ENCODE measurements at regions not wholly inside any gene's neighbourhood (a gene's known extent, or its start where the extent isn't known, plus 50 kb on each side); places are given as distances from the start of the nearest gene placed in this dataset.

DNA sequence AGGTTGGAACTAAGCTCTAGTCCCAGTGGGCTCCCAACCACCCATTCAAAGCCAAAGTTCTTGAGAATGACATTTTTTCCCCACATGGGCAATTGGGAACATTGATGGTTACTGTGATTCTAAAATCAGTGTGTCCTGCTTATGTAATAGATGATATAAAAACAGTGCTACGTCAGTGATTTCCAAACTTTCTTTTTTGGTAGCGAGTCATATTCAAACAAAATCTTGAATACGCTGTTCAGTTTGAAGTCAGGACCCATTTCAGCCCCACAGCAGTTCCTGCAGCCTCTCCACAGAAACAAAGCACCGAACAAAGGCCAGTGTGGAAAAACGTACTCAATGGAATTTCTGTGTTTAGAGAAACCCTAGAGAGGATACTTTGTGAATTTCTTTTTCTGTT lies 170.0 kb upstream of the OLIG3 start:
- no CpG with 5 or more reads among the region's 5 CpGs for WGBS (ENCODE audit: extremely low coverage, insufficient coverage, low lambda C conversion rate)
- Histone ChIP-seq H3K23ac (ENCODE audit: low read length) (no peak overlapping the region), H3K4me2 (ENCODE audit: low read length) (no peak overlapping the region), H3K36me3 (ENCODE audit: control insufficient read depth, insufficient read depth, low read length) (no peaks in the 10 kb centered on the region), H2BK15ac (replicated peaks; ENCODE audit: low read depth) (no peak overlapping the region), H3K4me1 (ENCODE audit: control insufficient read depth, low read depth, low read length) (no peaks in the 10 kb centered on the region), H3K27me3 (ENCODE audit: insufficient read depth, low read length, poor library complexity) (no peaks in the 10 kb centered on the region), H3K4me3 (ENCODE audit: low read length) (no peak overlapping the region), H2BK120ac (ENCODE audit: low read depth, low read length) (no peak overlapping the region), H3K18ac (ENCODE audit: low read length) (no peak overlapping the region), H3K27ac (ENCODE audit: low read depth, low read length) (no peak overlapping the region), H2AK5ac (ENCODE audit: low read length) (no peak overlapping the region), H2BK5ac (ENCODE audit: low read length) (no peak overlapping the region), H3K79me2 (ENCODE audit: control insufficient read depth, insufficient read depth, low read length) (no peaks in the 10 kb centered on the region), H3K9ac (ENCODE audit: low read length) (no peak overlapping the region), H4K5ac (ENCODE audit: low read length) (no peak overlapping the region), H3K79me1 (ENCODE audit: low read length) (no peaks in the 10 kb centered on the region), H4K8ac (ENCODE audit: low read depth, low read length) (no peak overlapping the region), H3K4ac (ENCODE audit: low read depth, low read length) (no peak overlapping the region), H3K56ac (ENCODE audit: low read length) (no peak overlapping the region)
- DNase-seq: no peak

DNA sequence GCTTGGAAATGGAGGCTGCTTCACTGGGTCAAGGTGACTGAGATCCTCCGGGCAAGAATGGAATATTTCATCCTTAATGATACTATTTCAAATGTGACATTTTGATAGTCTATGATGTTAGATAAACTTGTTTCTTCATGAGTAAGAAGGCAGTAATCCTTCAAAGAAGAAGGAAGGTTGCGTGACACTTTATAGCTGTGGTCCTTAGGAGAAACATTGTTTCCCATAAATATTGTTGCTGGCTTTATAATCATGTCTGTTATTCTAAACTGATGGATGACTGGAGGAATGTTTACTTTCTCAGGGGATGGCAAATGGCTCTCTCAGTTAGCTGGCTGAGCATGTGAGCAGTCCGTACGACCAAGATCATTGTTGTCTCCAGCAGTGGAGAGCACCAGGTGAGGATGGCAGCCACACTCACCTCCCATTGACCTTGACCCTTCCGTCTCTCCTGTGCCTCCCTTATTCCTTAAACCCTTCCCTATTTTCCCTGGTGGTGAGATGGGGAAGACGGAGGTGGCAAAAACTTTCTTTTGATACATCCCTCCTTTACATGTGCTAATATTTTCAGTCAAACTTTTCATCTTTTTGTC lies 171.2 kb upstream of the OLIG3 start:
- Histone ChIP-seq H3K4me1 (ENCODE audit: control insufficient read depth, low read depth, low read length) (no peaks in the 10 kb centered on the region), H3K27me3 (ENCODE audit: insufficient read depth, low read length, poor library complexity) (no peaks in the 10 kb centered on the region), H3K23ac (ENCODE audit: low read length) (no peak overlapping the region), H2BK5ac (ENCODE audit: low read length) (no peak overlapping the region), H2BK120ac (ENCODE audit: low read depth, low read length) (no peak overlapping the region), H3K56ac (ENCODE audit: low read length) (no peak overlapping the region), H3K27ac (ENCODE audit: low read depth, low read length) (no peak overlapping the region), H3K79me1 (ENCODE audit: low read length) (no peaks in the 10 kb centered on the region), H3K4ac (ENCODE audit: low read depth, low read length) (no peak overlapping the region), H4K5ac (ENCODE audit: low read length) (no peak overlapping the region), H2BK15ac (replicated peaks; ENCODE audit: low read depth) (no peak overlapping the region), H3K36me3 (ENCODE audit: control insufficient read depth, insufficient read depth, low read length) (no peaks in the 10 kb centered on the region), H2AK5ac (ENCODE audit: low read length) (no peak overlapping the region), H3K18ac (ENCODE audit: low read length) (no peak overlapping the region), H3K4me2 (ENCODE audit: low read length) (no peak overlapping the region), H3K9ac (ENCODE audit: low read length) (no peak overlapping the region), H3K79me2 (ENCODE audit: control insufficient read depth, insufficient read depth, low read length) (no peaks in the 10 kb centered on the region), H4K8ac (ENCODE audit: low read depth, low read length) (no peak overlapping the region), H3K4me3 (ENCODE audit: low read length) (no peak overlapping the region)
- no peak for DNase-seq
- WGBS (ENCODE audit: extremely low coverage, insufficient coverage, low lambda C conversion rate): no CpG with 5 or more reads among the region's 6 CpGs

DNA sequence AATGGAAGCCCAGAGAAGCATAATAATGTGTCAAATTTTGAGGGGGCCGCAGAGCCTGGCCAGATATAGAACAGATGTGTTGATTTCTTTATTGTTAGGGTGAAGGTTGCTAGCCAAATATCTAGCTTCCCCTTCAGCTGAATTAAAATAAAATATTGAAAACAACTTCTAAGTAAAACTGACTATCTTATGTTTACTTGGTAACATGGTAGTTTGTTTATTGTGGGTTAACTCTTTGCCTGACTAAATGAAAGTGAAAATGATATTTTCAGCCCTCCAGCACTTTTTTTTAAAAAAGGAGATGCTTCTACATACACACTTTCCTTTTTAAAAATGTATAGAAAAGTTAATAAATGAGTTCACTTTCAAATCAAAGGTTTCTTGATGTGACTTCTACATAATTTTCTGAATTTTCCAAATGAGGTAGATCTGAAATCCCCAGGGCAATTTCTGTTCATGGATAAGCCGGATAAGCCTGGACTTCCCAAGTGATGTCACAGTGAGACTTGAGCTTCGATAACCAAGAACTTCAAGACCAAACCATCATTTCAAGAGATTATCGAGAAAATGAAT lies 172.1 kb upstream of the OLIG3 start:
- H3K27ac ChIP-seq (ENCODE audit: low read depth, low read length): no peak overlapping the region

DNA sequence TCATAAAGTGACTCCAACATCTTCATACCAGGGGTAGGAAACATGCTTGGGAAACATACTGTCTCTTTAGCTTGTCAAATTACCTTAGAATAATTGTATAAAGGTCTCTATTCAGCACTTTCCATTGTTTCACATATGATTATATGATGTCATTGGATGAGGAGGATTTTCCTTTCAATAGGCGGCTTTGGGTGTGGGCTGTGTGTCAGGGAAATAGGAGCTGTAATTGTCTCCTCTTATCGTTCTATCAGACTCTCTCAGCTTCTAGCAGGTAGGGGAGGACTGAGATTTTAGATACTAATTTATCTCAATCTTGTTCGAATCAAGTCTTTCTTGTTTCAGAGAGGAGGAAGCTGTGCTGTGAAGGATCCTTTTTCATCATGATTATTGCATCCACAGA lies 179.4 kb upstream of the OLIG3 start:
- Histone ChIP-seq H4K8ac (ENCODE audit: low read depth, low read length) (no peak overlapping the region), H3K4me3 (ENCODE audit: low read length) (no peak overlapping the region), H3K9ac (ENCODE audit: low read length) (no peak overlapping the region), H2BK15ac (replicated peaks; ENCODE audit: low read depth) (no peak overlapping the region), H3K23ac (ENCODE audit: low read length) (no peak overlapping the region), H3K27ac (ENCODE audit: low read depth, low read length) (no peak overlapping the region), H3K4me1 (ENCODE audit: control insufficient read depth, low read depth, low read length) (no peaks in the 10 kb centered on the region), H4K5ac (ENCODE audit: low read length) (no peak overlapping the region), H3K27me3 (ENCODE audit: insufficient read depth, low read length, poor library complexity) (no peaks in the 10 kb centered on the region), H3K18ac (ENCODE audit: low read length) (no peak overlapping the region), H3K56ac (ENCODE audit: low read length) (no peak overlapping the region), H3K79me2 (ENCODE audit: control insufficient read depth, insufficient read depth, low read length) (no peaks in the 10 kb centered on the region), H3K79me1 (ENCODE audit: low read length) (no peaks in the 10 kb centered on the region), H3K4ac (ENCODE audit: low read depth, low read length) (no peak overlapping the region), H2BK5ac (ENCODE audit: low read length) (no peak overlapping the region), H2AK5ac (ENCODE audit: low read length) (no peak overlapping the region), H2BK120ac (ENCODE audit: low read depth, low read length) (no peak overlapping the region), H3K36me3 (ENCODE audit: control insufficient read depth, insufficient read depth, low read length) (no peaks in the 10 kb centered on the region), H3K4me2 (ENCODE audit: low read length) (no peak overlapping the region)
- no CpG with 5 or more reads among the region's 3 CpGs for whole genome bisulfite sequencing (ENCODE audit: extremely low coverage, insufficient coverage, low lambda C conversion rate)
- DNase-seq: no peak

More for the DNA sequence above, 172.1 kb upstream of the OLIG3 start:
- Histone ChIP-seq H3K4me2 (ENCODE audit: low read length) (no peak overlapping the region), H3K4me3 (ENCODE audit: low read length) (no peak overlapping the region), H2BK15ac (replicated peaks; ENCODE audit: low read depth) (no peak overlapping the region), H3K79me2 (ENCODE audit: control insufficient read depth, insufficient read depth, low read length) (no peaks in the 10 kb centered on the region), H3K18ac (ENCODE audit: low read length) (no peak overlapping the region), H3K56ac (ENCODE audit: low read length) (no peak overlapping the region), H3K23ac (ENCODE audit: low read length) (no peak overlapping the region), H3K27me3 (ENCODE audit: insufficient read depth, low read length, poor library complexity) (no peaks in the 10 kb centered on the region), H3K36me3 (ENCODE audit: control insufficient read depth, insufficient read depth, low read length) (no peaks in the 10 kb centered on the region), H2BK120ac (ENCODE audit: low read depth, low read length) (no peak overlapping the region), H3K9ac (ENCODE audit: low read length) (no peak overlapping the region), H4K5ac (ENCODE audit: low read length) (no peak overlapping the region), H3K79me1 (ENCODE audit: low read length) (no peaks in the 10 kb centered on the region), H4K8ac (ENCODE audit: low read depth, low read length) (no peak overlapping the region), H3K4me1 (ENCODE audit: control insufficient read depth, low read depth, low read length) (no peaks in the 10 kb centered on the region), H2BK5ac (ENCODE audit: low read length) (no peak overlapping the region), H3K4ac (ENCODE audit: low read depth, low read length) (no peak overlapping the region), H2AK5ac (ENCODE audit: low read length) (no peak overlapping the region)
- no peak for DNase-seq
- no CpG with 5 or more reads among the region's 4 CpGs for WGBS (ENCODE audit: extremely low coverage, insufficient coverage, low lambda C conversion rate)

DNA sequence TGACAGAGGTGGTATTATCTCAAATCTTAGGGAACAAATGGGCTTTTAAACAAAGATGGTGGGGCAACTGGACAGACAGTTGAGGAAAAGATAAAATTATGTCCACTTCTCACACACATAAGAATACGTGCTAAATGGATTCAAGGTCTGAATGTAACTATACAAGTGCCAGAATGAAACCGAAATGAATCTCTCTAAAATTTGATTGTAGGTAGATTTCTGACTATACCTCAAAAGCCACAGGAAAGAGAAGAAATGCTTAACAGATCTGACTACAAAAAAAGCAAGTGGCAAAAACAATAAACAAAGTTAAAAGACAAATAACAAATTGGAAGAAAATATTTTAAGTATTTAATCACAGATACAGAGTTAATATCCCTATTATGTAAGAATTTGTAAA lies 182.7 kb upstream of the OLIG3 start:
- no peaks in the 10 kb centered on the region for H3K79me2 ChIP-seq (ENCODE audit: control insufficient read depth, insufficient read depth, low read length)
- WGBS (ENCODE audit: extremely low coverage, insufficient coverage, low lambda C conversion rate): no CpG with 5 or more reads among the region's 2 CpGs

DNA sequence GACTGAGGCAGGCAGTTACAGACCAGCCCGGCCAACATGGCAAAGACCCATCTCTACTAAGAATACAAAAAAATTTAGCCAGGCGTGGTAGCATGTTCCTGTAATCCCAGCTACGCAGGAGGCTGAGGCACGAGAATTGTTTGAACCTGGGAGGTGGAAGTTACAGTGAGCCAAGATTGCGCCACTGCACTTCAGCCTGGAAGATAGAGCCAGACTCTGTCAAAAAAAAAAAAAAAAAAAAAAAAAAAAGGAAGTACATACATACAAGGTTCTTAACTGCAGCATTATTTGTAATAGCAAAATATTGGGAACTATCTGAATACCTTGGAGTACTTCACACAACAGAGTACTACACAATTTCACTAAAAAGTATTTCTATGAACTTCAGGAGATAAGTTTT lies 183.5 kb upstream of the OLIG3 start:
- H3K18ac ChIP-seq (ENCODE audit: low read length): no peak overlapping the region
- no peak overlapping the region for H3K4me3 ChIP-seq (ENCODE audit: low read length)
- no peaks in the 10 kb centered on the region for H3K4me1 ChIP-seq (ENCODE audit: control insufficient read depth, low read depth, low read length)
- H2BK5ac ChIP-seq (ENCODE audit: low read length): no peak overlapping the region
- no peak overlapping the region for H3K4me2 ChIP-seq (ENCODE audit: low read length)
- no peak for DNase-seq
- no peaks in the 10 kb centered on the region for H3K27me3 ChIP-seq (ENCODE audit: insufficient read depth, low read length, poor library complexity)
- no peaks in the 10 kb centered on the region for H3K79me1 ChIP-seq (ENCODE audit: low read length)
- H3K36me3 ChIP-seq (ENCODE audit: control insufficient read depth, insufficient read depth, low read length): no peaks in the 10 kb centered on the region
- H3K4ac ChIP-seq (ENCODE audit: low read depth, low read length): no peak overlapping the region
- H3K9ac ChIP-seq (ENCODE audit: low read length): no peak overlapping the region
- no peak overlapping the region for H3K56ac ChIP-seq (ENCODE audit: low read length)
- H2BK120ac ChIP-seq (ENCODE audit: low read depth, low read length): no peak overlapping the region
- H4K5ac ChIP-seq (ENCODE audit: low read length): no peak overlapping the region
- H3K79me2 ChIP-seq (ENCODE audit: control insufficient read depth, insufficient read depth, low read length): no peaks in the 10 kb centered on the region
- no peak overlapping the region for H3K23ac ChIP-seq (ENCODE audit: low read length)
- no peak overlapping the region for H2BK15ac ChIP-seq (replicated peaks; ENCODE audit: low read depth)
- no CpG with 5 or more reads among the region's 5 CpGs for WGBS (ENCODE audit: extremely low coverage, insufficient coverage, low lambda C conversion rate)
- H4K8ac ChIP-seq (ENCODE audit: low read depth, low read length): no peak overlapping the region
- H2AK5ac ChIP-seq (ENCODE audit: low read length): no peak overlapping the region
- no peak overlapping the region for H3K27ac ChIP-seq (ENCODE audit: low read depth, low read length)

More for the DNA sequence above, 182.7 kb upstream of the OLIG3 start:
- no peak overlapping the region for H3K4me2 ChIP-seq (ENCODE audit: low read length)
- H2BK5ac ChIP-seq (ENCODE audit: low read length): no peak overlapping the region
- H2BK15ac ChIP-seq (replicated peaks; ENCODE audit: low read depth): no peak overlapping the region
- no peak overlapping the region for H3K4me3 ChIP-seq (ENCODE audit: low read length)
- no peak overlapping the region for H2AK5ac ChIP-seq (ENCODE audit: low read length)
- H3K23ac ChIP-seq (ENCODE audit: low read length): no peak overlapping the region
- no peak overlapping the region for H3K9ac ChIP-seq (ENCODE audit: low read length)
- no peak for DNase-seq
- H3K4me1 ChIP-seq (ENCODE audit: control insufficient read depth, low read depth, low read length): no peaks in the 10 kb centered on the region
- H3K4ac ChIP-seq (ENCODE audit: low read depth, low read length): no peak overlapping the region
- H4K8ac ChIP-seq (ENCODE audit: low read depth, low read length): no peak overlapping the region
- no peak overlapping the region for H2BK120ac ChIP-seq (ENCODE audit: low read depth, low read length)
- H3K36me3 ChIP-seq (ENCODE audit: control insufficient read depth, insufficient read depth, low read length): no peaks in the 10 kb centered on the region
- H3K27ac ChIP-seq (ENCODE audit: low read depth, low read length): no peak overlapping the region
- H3K27me3 ChIP-seq (ENCODE audit: insufficient read depth, low read length, poor library complexity): no peaks in the 10 kb centered on the region
- H3K56ac ChIP-seq (ENCODE audit: low read length): no peak overlapping the region
- H3K79me1 ChIP-seq (ENCODE audit: low read length): no peaks in the 10 kb centered on the region
- no peak overlapping the region for H3K18ac ChIP-seq (ENCODE audit: low read length)
- no peak overlapping the region for H4K5ac ChIP-seq (ENCODE audit: low read length)

Data from mesendoderm (in vitro differentiated cells).